ENCODE measurements at regions not wholly inside any gene's neighbourhood (a gene's known extent, or its start where the extent isn't known, plus 50 kb on each side); places are given as distances from the start of the nearest gene placed in this dataset.
"Not testable (repeated sequence)": the region's sequence is repeated elsewhere in the genome, so short reads cannot be mapped to it uniquely, and the experiment has no call there.

- peak overlapping the region; percentile 28; the same call in 1 of the 2 replicates for H3K4me3 ChIP-seq (ENCODE audit: low read depth, low read length)
- TF ChIP-seq CTCF (IDR thresholded peaks at IDR 0.05; ENCODE audit: insufficient read depth, low read depth, low read length, missing control alignments) = no peak
- DNase-seq (ENCODE audit: low read depth) = peak; percentile 83
These were observed 151.4 kb downstream of the HSD17B3 start for GRCh38 chr9:96150324-96151227.

GRCh38 chr9:96149533-96150280, 152.3 kb downstream of the HSD17B3 start:
- TF ChIP-seq CTCF (IDR thresholded peaks at IDR 0.05; ENCODE audit: insufficient read depth, low read depth, low read length, missing control alignments) = no peak
- DNase-seq (ENCODE audit: low read depth) = peak; percentile 62
- H3K4me3 ChIP-seq (ENCODE audit: low read depth, low read length) = no peak overlapping the region

DNA sequence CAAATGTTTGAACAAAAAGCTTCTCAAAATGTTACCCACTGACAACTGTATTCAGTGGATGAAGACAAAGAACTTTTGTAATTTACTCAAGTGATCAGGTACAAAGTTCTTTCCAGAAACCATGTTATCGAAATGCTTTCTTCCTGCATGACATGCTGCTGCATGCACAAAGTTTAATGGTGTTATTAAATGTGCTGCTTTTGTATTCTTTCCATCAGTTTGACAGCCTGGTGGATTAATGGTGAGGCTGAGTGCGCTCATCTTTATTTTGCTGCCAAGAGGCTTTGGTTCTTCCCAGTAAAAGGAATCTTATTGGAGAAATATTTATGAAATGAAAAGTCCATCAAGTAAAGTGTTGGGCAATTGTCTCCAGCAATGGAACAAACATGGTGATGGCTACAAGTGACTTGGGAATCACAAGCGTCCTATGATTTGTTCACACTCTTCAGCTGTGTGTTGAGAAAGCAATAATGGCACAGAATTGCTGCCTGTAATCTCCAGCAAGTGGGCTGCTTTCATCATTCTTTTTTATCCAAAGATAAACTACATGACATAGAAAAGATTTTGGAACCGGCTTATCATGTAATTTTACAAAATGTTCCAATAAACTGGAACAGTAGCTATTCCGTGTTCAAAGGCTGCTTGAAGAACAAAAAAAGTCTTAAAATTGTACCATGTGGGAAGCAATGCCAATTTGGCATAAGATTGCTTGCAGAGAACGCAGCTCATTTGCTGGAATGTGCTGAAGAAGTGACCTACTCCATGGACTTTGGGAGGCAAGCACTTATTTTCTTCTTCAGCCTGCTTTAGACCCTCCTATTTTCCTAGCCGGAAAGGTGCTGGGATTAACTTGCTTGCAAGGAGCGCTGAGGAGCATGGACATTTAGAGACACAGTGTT, 153.1 kb downstream of the HSD17B3 start:
- H3K4me3 ChIP-seq (ENCODE audit: low read depth, low read length) = no peak overlapping the region
- no peak for DNase-seq (ENCODE audit: low read depth)
- no peak for TF ChIP-seq CTCF (IDR thresholded peaks at IDR 0.05; ENCODE audit: insufficient read depth, low read depth, low read length, missing control alignments)

DNA sequence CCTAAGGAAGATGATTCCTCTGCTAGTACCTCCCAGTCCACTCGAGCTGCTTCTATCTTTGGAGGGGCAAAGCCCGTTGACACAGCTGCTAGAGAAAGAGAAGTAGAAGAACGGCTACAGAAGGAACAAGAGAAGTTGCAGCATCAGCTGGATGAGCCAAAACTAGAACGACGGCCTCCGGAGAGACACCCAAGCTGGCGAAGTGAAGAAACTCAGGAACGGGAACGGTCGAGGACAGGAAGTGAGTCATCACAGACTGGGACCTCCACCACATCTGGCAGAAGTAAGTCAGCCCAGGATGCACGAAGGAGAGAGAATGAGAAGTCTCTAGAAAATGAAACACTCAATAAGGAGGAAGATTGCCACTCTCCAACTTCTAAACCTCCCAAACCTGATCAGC, 154.9 kb downstream of the HSD17B3 start:
- not testable (repeated sequence) for DNase-seq (ENCODE audit: low read depth); H3K4me3 ChIP-seq (ENCODE audit: low read depth, low read length)

GRCh38 chr9:96141666-96142065, 160.3 kb downstream of the HSD17B3 start:
- H3K4me3 ChIP-seq (ENCODE audit: low read depth, low read length) = no peak overlapping the region
- TF ChIP-seq CTCF (IDR thresholded peaks at IDR 0.05; ENCODE audit: insufficient read depth, low read depth, low read length, missing control alignments) = no peak
- no peak for DNase-seq (ENCODE audit: low read depth)

DNA sequence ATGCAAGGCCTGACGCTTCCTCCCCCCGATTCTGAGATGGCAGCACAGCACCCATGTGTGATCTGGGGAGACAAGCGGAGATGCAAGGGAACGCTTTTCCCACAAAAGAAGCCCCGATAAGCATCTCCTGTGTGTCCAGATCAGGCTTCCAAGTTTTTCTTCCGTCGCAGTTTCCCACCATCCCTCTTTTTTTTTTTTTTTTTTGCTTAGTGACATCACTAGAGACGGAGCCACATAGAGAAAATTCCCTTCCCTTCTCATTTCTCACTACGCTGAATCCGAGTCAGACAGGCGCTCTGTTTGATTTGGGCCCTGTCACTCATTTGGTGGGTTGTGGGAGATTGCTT, 160.9 kb downstream of the HSD17B3 start:
- DNase-seq (ENCODE audit: low read depth) = no peak
- TF ChIP-seq CTCF (IDR thresholded peaks at IDR 0.05; ENCODE audit: insufficient read depth, low read depth, low read length, missing control alignments) = no peak
- H3K4me3 ChIP-seq (ENCODE audit: low read depth, low read length) = no peak overlapping the region
